AG09319 (cell line): ENCODE measurements at regions not wholly inside any gene's neighbourhood (a gene's known extent, or its start where the extent isn't known, plus 50 kb on each side); places are given as distances from the start of the nearest gene placed in this dataset.
A peak's percentile ranks its signal among the peaks of the same experiment; 100 is the strongest.

Experiments
- DNase-seq: peaks from one replicate; pipeline ENCODE4 v3.0.0-alpha.2; 2010; ENCODE audit warnings: low read depth; ENCODE audit errors: extremely low read depth
- CTCF ChIP-seq: IDR thresholded peaks from 2 replicates; pipeline ENCODE4 v1.5.1; 2011; ENCODE audit warnings: low read depth, mild to moderate bottlenecking, inconsistent platforms, low read length, moderate library complexity

GRCh38 chr7:22005151-22005550, 59.5 kb upstream of the CDCA7L start:
- DNase-seq: no peak
- no peak for TF ChIP-seq CTCF

GRCh38 chr7:22002726-22003125, 57.0 kb upstream of the CDCA7L start:
- TF ChIP-seq CTCF: no peak
- no peak for DNase-seq

DNA sequence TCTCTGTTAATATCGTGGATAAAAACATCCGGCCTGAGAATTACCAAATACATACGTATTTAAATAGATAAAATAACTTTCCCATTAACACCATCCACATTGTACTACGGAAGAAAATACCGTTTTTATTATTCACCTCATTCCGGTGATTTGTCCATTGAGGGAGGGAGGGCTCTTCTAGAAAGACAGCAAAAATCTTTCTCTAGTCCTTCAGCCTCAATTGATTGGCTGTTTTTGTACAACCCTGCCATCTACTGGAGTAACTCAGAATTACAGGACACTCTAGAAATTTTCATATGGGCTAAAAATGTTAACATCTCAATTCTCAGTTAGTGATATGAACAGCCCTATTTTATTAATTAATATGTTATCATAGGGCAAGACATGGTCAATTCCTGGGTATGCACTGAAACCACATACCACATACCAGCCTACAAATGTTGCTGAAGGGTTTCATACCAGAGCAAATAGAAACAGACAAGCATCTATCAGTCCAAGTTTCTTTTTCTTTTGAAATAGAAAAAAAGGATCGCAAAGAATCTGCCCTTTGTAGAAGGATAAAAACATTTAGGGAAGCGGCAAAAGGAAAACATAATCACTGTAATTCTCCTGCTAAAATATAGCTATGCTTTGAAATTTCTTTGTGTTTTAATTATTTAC, 55.8 kb upstream of the CDCA7L start:
- DNase-seq: peak; percentile 3
- TF ChIP-seq CTCF: peak; percentile 72

- no peak for TF ChIP-seq CTCF
- no peak for DNase-seq
These were observed 54.2 kb upstream of the CDCA7L start for GRCh38 chr7:21999896-22000295.

DNA sequence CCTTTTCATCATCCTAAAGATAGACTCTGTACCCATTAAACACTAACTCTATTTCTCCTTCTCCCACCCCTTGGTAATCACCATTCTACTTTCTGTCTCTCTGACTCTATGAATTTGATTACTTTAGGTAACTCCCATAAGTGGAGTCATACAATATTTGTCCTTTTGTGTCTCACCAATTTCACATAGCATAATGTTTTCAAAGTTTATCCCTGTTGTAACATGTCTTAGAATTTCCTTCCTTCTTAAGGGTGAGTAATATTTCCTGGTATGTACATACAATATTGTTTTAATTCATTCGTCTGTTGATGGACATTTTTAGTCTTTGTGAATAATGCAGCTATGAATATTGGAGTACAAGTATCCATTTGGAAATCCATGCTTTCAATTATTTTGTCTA, 50.9 kb upstream of the CDCA7L start:
- TF ChIP-seq CTCF: no peak
- DNase-seq: no peak
